PC-9 (cell line): ENCODE measurements at regions not wholly inside any gene's neighbourhood (a gene's known extent, or its start where the extent isn't known, plus 50 kb on each side); places are given as distances from the start of the nearest gene placed in this dataset.

Experiments used
- CTCF ChIP-seq: fragments of 200-600 bp; sonication (generic); conservative IDR thresholded peaks from 2 replicates; pipeline ENCODE4 v1.6.1; 2017; ENCODE audit warnings: mixed run types, antibody characterized with exemption, mild to moderate bottlenecking, moderate library complexity
- EZH2 ChIP-seq: fragments of 200-600 bp; sonication (generic); IDR thresholded peaks from 2 replicates; pipeline ENCODE4 v1.8.0; 2017; ENCODE audit warnings: antibody characterized with exemption, low read depth

DNA sequence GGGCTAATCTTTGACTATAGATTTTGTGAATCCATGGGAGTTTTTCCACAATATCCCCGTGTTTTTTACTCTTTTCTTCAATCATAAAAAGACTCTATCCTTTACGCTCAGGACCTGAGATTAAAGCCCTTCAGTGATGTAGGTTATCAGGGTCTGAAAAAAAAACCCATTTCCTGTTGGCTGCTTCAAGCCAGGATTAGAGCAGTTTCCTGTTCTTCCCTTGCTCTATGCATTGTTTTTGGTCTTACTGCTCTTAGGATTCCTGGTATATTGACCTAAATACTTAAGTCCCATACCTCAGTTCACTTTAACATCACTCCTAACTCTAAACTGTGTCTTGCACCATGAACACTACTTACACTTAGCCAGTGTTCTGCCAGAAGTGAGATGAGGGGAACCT lies 319.3 kb upstream of the CHD1 start:
- TF ChIP-seq EZH2 (no peak), CTCF (no peak)
